HepG2 (cell line): ENCODE measurements at regions not wholly inside any gene's neighbourhood (a gene's known extent, or its start where the extent isn't known, plus 50 kb on each side); places are given as distances from the start of the nearest gene placed in this dataset.

Experiments
- ARID4A ChIP-seq: sonication (generic); formaldehyde crosslinking; IDR thresholded peaks from 2 replicates; pipeline ENCODE4 v1.5.0; 2020; ENCODE audit warnings: mild to moderate bottlenecking, missing genetic modification reagents, borderline replicate concordance
- ELF4 ChIP-seq: sonication (generic); formaldehyde crosslinking; IDR thresholded peaks from 2 replicates; pipeline ENCODE4 v1.5.0; 2020; ENCODE audit warnings: missing genetic modification reagents, mild to moderate bottlenecking, moderate library complexity, borderline replicate concordance
- GTF3A ChIP-seq: sonication (generic); formaldehyde crosslinking; conservative IDR thresholded peaks from 2 replicates; pipeline ENCODE4 v1.4.0; 2020; ENCODE audit warnings: mild to moderate bottlenecking, missing genetic modification reagents
- LRRFIP1 ChIP-seq: sonication (generic); formaldehyde crosslinking; conservative IDR thresholded peaks from 2 replicates; pipeline ENCODE4 v1.4.0; 2020; ENCODE audit warnings: missing genetic modification reagents
- NONO ChIP-seq, 2 experiments: fragments of 450-650 bp in 1 of 2; sonication (generic) in 1 of 2; formaldehyde crosslinking in 1 of 2; IDR thresholded peaks in 1 of 2; conservative IDR thresholded peaks in 1 of 2; 2 replicates each; pipeline versions ENCODE4 v1.6.1 to v1.8.0; 2017 to 2022; ENCODE audit warnings: mild to moderate bottlenecking in 1 of 2, missing genetic modification reagents in 1 of 2, moderate library complexity in 1 of 2
- ONECUT2 ChIP-seq: sonication (generic); formaldehyde crosslinking; IDR thresholded peaks from 2 replicates; pipeline ENCODE4 v1.4.0; 2020; ENCODE audit warnings: missing genetic modification reagents
- SRSF9 ChIP-seq: fragments of 200-400 bp; formaldehyde crosslinking; IDR thresholded peaks from 2 replicates; pipeline ENCODE4 v1.6.1; 2018; ENCODE audit warnings: borderline replicate concordance, mild to moderate bottlenecking, low read depth, low read length; ENCODE audit not compliant: insufficient read depth, poor library complexity, severe bottlenecking
- SRY ChIP-seq: sonication (generic); formaldehyde crosslinking; IDR thresholded peaks from 2 replicates; pipeline ENCODE4 v1.8.0; 2022; ENCODE audit warnings: mild to moderate bottlenecking, missing genetic modification reagents
- TERF1 ChIP-seq: sonication (generic); formaldehyde crosslinking; IDR thresholded peaks from 2 replicates; pipeline ENCODE4 v1.8.0; 2022; ENCODE audit warnings: mild to moderate bottlenecking, missing genetic modification reagents, moderate library complexity
- ZBTB7B ChIP-seq: sonication (generic); formaldehyde crosslinking; IDR thresholded peaks from 2 replicates; pipeline ENCODE4 v1.4.0; 2020; ENCODE audit warnings: missing genetic modification reagents
- ZFP1 ChIP-seq: IDR thresholded peaks from 2 replicates; pipeline ENCODE4 v1.6.1; 2016
- ZNF274 ChIP-seq: sonication (generic); formaldehyde crosslinking; IDR thresholded peaks from 2 replicates; pipeline ENCODE4 v1.5.1; 2020; ENCODE audit warnings: mild to moderate bottlenecking, missing genetic modification reagents
- ZNF318 ChIP-seq: sonication (generic); formaldehyde crosslinking; IDR thresholded peaks from 2 replicates; pipeline ENCODE4 v1.4.0; 2020; ENCODE audit warnings: mild to moderate bottlenecking, missing genetic modification reagents

GRCh38 chr19:56976300-56976699 lies 135.8 kb upstream of the PEG3 start (continued):
- TF ChIP-seq TERF1 (CRISPR knock-in tag) (no peak), LRRFIP1 (CRISPR knock-in tag) (no peak), SRY (CRISPR knock-in tag) (no peak; the same call in 1 of the 2 replicates), ZNF318 (CRISPR knock-in tag) (no peak), NONO (IDR thresholded peaks at IDR 0.05) (no peak), NONO (CRISPR knock-in tag; conservative IDR thresholded peaks at IDR 0.05) (0 out of 2 replicates have a peak, but pooled peaks have one; percentile 24), ZFP1 (CRISPR knock-in tag) (no peak), ZNF274 (CRISPR knock-in tag) (no peak), ELF4 (no peak), GTF3A (CRISPR knock-in tag) (no peak), ONECUT2 (CRISPR knock-in tag) (no peak), SRSF9 (no peak), ZBTB7B (CRISPR knock-in tag) (peak; percentile 55; the same call in 1 of the 2 replicates), ARID4A (no peak)
